ENCODE measurements at regions not wholly inside any gene's neighbourhood (a gene's known extent, or its start where the extent isn't known, plus 50 kb on each side); places are given as distances from the start of the nearest gene placed in this dataset.

DNA sequence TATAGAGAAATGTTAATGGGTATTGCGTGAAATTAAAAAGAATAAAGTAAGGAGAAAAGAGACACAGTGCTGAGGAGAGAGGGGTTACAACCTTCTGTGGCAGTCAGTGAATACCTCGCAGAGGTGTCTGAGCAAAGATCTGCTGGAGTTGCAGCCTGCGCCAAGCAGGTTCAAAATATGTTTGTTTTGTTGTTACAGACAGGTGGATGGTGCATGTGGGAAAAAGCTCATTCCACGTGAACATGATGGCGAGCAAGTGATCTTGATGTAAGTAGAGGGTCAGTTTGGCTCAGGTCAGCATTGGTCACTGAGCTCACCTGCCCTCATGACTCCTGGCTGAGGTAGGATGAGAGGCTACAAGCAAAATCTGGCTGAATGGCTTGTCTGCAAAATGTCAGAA is 66.2 kb downstream of the SOX11 start:
- TF ChIP-seq, protein P1, sequence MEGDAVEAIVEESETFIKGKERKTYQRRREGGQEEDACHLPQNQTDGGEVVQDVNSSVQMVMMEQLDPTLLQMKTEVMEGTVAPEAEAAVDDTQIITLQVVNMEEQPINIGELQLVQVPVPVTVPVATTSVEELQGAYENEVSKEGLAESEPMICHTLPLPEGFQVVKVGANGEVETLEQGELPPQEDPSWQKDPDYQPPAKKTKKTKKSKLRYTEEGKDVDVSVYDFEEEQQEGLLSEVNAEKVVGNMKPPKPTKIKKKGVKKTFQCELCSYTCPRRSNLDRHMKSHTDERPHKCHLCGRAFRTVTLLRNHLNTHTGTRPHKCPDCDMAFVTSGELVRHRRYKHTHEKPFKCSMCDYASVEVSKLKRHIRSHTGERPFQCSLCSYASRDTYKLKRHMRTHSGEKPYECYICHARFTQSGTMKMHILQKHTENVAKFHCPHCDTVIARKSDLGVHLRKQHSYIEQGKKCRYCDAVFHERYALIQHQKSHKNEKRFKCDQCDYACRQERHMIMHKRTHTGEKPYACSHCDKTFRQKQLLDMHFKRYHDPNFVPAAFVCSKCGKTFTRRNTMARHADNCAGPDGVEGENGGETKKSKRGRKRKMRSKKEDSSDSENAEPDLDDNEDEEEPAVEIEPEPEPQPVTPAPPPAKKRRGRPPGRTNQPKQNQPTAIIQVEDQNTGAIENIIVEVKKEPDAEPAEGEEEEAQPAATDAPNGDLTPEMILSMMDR (IDR thresholded peaks at IDR 0.05): no peak
- no peak for TF ChIP-seq EZH2phosphoT487 (IDR thresholded peaks at IDR 0.05)

All from neural progenitor cell (in vitro differentiated cells).